ENCODE measurements at regions not wholly inside any gene's neighbourhood (a gene's known extent, or its start where the extent isn't known, plus 50 kb on each side); places are given as distances from the start of the nearest gene placed in this dataset.
"Not testable (repeated sequence)": the region's sequence is repeated elsewhere in the genome, so short reads cannot be mapped to it uniquely, and the experiment has no call there.

DNA sequence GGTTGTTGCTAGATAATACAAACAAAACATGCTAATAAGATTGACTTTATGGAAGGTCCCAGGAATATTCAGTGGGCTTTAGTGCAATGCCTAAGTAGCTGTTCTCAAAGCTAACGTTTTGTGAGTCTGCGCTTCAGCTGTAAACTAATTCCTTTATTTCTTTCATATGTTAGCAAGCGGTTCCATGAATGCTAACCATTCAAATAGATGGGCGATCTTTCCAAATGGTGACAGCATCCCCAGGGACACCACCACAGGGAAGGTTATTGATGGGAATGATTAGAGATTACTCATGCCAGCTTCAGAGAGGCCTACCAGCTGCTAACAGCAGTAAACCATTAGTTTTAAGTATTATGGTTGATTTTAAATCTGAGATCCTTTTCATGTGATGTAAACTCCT, 405.7 kb upstream of the MCTP2 start:
- no peak for DNase-seq (ENCODE audit: low read depth)

DNA sequence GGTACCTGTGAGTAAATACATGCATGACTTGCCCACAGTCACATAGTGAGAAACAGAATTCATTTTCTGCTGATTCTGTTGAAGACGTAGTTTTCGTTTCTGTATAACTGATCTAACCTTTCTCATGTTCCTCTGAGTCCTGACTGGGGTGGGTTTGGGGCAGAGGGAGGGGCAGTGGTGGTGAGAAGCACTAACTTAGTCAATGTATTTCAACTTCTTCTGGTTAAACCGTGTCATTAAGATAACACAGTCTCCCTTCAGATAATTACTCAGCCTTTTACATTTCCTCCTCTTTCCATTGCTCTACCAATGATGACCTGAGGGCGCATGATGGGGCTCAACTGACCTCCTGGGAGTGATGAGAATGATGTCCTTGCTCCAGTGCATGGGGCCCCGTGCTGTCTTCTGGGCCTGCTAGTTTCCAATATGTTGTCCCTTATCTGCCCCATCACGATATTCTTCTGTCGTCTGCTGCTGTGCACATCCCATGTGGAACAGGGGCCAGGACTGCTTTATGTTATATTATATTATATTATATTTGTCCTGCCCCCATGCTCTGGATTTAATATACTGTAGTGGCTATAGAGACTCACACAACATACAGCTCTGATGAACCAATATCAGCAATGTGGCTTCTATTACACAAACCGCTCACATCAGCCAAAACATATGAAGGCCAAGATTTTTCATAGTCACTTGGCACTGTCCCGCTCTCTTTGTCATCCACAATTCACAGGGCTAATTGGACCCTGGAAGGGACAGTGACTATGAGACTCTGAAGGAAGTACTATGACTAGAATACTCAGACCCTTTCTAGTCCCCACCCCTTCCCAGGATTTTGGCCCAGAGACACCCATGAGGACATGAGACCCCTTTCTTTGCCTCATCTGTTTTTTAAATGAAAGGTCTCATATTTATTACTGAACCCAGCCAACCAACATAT, 407.1 kb upstream of the MCTP2 start:
- no peak for DNase-seq (ENCODE audit: low read depth)

DNA sequence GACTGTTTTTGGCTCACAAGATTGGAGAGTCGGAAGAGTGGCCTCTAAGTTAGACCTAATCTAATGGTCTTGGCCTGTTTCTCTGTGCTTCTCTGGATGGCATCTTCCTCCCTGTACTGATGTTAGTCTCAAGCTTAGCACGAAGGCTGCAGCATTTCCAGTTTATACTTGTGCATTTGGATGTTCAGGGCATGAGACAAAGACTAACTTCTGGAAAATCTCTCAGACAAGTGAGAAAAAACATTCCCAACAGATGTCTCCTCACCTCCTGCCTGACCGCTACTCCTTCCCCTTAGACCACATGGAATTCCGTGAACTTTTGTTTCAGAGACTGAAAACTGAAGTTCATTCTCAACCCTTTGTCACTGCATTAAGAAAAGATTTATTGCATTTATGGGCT, 410.8 kb upstream of the MCTP2 start:
- DNase-seq (ENCODE audit: low read depth), result no peak

DNA sequence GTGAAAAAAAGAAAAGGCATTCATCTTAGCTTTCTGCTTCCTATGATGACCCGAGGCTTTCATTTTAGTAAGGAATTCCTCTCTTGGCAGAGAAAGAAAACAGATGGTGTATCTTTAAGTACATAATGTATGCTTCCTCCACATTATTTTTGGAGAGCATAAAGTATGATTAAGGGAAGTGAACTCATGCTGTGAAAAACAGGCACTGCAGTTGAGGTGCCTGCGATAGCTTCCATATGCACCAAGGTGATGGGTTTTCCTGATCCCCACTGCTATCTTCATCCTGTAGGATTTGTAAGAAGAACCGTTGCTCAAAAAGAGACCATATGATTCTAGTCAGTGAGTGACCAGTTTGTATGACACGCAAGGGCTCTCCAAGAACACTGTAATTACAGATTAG, 411.5 kb upstream of the MCTP2 start:
- DNase-seq (ENCODE audit: low read depth), result no peak

DNA sequence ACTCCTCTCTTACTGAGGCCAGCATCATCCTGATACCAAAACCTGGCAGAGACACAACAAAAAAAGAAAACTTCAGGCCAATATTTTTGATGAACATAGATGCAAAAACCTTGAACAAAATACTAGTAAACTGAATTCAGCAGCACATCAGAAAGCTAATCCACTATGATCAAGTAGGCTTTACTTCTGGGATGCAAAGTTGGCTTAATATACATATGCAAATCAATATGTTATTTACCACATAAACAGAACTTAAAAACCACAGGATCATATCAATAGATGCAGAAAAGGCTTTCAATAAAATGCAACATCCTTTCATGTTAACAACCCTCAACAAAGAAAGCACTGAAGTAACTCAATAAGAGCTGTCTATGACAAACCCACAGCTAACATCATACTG, 414.5 kb upstream of the MCTP2 start:
- DNase-seq (ENCODE audit: low read depth), result no peak

DNA sequence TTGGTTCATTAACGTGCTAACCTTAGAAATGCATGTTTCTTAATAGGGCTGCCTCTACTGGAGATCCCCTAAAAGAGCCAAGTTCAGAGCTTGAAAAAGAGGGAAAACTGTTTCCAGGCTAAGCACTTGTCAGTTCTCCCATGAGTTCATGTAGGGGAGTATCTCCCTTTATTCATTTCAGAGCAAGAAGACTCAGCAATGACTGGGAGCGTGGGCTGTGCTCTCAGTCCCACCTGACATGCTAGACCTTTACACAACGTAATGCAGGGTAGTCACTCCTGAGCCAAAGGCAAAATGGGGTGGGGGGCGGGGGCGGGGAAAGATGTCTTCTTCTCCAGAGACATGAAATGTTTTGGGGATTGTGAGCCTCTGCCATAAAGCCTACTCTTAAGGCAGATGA, 420.1 kb upstream of the MCTP2 start:
- DNase-seq (ENCODE audit: low read depth), result no peak

DNA sequence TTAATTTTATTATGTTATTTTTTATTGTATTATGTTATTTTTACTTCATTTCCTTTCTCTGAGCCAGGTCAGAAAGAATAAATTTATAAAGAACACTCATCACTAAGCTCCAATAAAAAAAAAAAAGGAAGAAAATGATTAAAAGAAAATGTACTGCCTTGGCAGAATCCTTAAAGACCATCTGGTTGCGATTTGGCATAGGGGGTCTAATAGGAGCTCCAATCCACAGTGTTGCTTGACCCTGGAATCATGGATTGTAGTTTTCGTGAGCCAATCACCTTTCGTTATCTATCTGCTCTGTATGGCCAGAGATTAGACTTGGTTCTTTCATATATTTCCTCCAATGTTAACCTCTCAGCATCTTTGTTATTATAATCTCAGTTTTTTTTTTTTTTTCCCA, 421.8 kb upstream of the MCTP2 start:
- DNase-seq (ENCODE audit: low read depth), result no peak

DNA sequence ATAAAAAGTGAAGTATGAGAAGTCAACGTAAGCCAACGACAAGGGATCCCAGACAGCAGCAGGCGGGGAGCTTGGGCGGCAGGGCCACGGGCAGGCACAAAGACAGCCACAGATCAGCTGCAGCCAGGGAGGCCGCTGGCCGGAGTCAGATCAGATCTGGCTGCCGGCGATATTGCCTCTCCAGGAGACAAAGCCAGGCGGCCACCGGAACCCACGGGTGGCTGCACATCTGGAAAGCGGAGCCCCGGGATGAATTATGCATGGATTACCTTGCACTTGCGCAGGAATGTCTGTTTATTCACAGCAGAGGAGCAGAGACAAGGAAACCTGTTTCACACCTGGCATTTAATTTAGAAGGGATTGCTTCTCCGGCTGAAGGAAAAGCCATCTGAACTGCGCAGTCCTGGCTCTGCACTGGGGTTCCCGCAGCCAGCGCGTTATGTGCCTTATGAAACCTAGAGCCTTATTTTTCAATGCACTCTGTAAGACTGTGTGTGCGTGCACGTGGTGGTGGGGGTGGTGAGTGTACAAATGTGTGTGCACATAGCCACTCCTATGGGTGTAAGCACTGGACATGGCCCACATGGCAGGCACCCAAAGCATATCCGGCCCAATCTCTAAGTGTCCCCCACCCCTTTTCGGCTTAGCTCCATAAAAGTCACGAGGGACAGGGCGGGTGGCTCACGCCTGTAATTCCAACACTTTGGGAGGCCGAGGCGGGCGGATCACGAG, 427.8 kb upstream of the MCTP2 start:
- no peak for DNase-seq (ENCODE audit: low read depth)

DNA sequence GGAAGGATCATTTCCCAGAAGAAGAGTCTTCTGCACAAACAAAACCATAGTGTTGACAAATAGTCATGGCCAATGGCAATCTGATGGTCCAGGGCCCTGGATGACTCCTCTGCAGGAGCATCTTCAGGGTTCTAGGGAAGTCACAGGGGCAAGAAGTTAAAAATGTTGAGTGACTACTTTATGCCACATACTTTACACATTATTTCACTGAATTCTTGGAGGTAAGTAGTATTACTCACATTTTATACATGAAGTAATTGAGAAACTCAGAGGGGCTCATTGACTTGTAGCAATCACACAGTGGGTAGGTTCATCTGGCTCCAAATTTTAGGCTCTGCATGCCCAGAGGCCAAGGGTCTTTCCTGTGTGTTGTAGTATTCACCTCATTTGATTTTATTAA, 430.2 kb upstream of the MCTP2 start:
- no peak for DNase-seq (ENCODE audit: low read depth)

DNA sequence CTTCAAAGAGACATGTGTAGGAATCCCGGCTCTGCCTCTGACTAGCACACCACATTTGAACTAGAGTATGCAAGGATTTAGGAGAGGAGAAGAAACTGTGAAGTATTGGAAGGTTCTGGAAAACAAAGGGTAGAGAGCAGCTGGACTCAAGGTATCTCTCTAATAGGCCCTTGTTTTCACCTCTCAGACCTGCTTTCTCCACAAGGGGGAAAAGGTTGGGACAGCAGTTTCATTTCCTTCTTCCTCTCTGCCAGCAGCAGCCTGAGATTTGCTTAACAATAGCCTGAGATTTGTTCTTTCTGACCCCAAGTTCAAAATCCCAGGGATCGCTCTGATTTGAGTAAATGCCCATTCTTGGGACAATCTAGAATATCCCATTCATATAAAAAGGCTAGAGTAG, 430.6 kb upstream of the MCTP2 start:
- DNase-seq (ENCODE audit: low read depth), result no peak

DNA sequence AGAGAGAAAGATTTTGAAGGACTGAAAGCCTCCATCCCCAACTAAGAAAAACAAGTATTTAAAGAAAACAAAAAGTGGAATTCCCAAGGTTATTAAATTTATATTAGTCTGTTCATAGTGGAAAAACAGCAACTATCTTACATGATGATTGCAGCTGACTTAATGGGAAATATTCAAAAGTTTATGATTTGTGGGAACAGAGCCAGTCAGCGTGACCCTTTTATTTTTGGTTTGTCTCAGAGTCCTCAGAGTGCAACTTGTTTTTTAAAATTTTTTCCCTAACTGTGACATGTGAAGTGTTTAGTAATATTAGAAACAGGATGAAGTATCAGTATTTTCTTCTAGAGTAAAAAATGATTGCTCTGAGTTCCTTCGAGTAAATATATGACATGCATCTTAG, 441.9 kb upstream of the MCTP2 start:
- no peak for DNase-seq (ENCODE audit: low read depth)

DNA sequence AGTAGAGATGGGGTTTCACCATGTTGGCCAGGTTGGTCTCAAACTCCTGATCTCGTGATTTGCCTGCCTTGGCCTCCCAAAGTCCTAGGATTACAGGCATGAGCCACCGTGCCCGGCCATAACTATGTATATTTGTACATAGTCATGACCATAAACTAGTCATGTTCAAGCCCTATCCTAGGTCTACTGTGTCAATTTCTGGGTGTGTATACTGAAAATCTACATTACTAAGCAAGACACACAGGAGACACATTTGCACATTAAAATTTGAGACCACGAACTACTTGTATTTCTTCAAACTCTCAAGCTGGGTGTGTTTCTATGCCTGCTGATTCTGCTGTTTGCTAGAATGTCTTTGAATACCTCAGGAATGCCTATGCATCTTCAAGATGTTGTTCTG, 451.3 kb upstream of the MCTP2 start:
- no peak for DNase-seq (ENCODE audit: low read depth)

DNA sequence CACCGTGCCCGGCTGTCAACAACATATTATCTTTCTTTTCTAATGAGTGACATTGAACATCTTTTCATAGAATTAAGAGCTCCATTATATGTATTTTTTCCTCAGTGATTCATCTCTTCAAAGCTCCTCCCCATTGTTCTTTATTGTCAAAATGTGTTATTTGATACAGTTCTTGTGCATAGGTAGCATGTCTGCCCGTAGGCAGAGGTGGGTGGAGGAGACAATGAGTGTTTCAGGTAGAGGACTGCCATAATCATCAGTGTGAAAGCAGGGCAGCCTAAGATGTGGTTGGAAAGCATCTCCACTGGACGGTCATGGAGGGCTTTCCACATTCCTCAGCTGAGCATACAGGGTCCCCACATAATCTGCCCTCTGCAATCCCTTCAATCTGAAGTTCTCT, 452.0 kb upstream of the MCTP2 start:
- DNase-seq (ENCODE audit: low read depth), result no peak

DNA sequence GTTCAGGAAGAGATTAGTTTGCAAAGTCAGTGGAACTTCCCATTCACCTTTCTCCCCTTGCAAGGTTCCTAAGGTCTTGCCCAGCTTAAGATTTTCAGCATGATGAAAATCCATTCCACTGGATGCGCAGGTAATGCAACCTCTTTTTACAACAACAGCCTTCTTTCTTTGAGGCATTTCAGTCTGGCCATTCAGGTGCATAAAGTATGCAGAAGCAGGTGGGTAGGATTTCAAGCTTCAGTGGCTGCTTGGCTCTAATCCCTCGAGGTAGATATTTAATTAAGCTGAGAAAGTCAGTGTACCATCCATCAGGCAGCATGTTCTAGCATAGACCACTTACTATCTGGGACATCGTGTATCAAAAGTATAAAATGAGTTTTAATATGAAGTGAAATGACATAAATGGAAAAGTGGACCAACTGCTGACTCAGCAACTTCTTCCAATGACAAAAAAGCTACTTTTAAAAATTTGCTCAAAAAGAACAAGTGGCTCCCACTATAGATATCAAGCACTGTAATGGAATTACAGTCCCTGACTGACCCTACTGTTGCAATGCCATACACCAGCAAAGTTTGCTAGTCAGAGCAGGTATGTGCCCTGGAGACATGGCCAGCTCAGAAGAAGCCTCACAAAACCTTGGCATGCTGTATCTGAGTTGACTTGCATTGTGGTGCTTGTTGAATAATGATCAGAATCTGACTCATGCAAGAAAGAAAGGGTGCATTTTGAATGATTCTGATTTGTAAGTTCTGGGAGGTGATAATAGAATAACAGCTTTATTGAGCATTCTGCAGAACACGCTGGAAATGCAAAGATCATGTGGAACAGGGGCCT, 459.9 kb upstream of the MCTP2 start:
- no peak for DNase-seq (ENCODE audit: low read depth)

DNA sequence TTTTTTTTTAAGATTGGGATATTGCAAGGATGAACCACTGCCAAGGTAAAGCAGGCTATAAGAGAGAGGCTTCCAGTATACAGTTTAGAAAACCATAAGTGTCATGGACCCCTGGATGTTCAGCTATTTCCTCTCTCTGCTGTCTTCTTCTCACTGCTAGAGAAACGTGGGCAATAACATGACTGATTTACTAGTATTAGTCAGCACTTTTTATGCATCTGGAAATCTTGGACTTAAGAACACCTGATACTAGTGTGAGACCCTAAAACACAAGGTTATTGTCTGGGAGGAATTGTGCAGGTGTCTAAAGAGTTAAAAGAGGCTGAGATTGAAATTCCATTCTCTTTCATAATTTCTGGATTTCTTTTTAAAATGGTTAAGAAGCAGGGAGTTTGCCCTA, 460.6 kb upstream of the MCTP2 start:
- DNase-seq (ENCODE audit: low read depth), result no peak

DNA sequence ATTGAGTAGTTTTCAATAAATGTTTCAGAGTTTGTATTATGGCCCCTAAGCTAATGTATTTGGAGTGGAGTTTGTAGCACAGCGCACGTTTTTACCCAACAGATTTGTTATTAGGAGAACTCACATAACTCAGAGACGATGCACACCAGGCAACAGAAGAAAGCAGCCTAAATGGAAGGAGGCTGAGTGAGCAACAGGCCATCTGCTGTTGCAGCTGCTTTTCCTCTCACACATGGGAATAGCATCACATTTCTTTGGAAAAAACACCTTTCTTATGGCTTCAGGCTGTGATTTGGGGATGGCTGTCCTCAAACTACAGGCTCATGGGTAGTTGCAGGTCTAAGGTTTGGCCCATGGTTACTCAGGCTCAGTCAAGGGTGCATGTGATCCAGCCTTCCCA, 469.3 kb upstream of the MCTP2 start:
- DNase-seq (ENCODE audit: low read depth), result no peak

DNA sequence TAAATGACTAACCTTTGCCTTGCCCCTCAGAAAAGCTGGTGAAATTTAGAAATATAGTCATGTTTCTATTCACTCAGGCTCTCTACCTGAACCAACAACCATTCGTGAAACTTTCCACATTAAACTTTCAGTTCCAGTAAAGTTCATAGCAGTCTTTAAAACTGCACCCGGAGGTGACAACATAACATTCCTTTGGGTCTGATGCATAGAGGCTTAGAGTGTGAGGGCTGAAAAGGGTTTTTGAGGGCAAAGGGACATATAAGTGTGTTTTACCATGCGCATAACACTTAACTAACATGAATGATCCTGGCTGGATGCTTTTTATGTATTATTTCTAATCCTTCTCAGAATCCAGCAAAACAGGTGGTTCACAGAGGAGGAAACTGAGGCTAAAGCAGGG, 471.7 kb upstream of the MCTP2 start:
- no peak for DNase-seq (ENCODE audit: low read depth)

DNA sequence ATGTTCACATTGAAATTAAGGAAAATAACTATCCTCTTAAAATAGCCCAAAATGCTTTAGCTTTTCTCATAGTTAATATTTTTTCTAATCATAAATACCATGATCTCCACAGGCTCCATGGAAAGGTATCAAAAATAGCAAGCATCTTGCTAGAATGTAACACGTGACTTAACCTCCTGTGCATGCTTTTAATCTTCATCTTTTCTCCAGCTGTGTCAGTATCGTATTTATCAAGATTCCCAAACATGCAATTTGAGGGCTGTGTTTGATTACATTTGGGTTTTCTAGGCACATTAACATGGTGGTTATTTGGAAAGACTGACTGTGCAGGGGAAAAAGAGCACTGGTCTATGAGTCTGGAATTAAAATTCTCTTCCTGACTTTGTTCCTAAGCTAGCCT, 472.5 kb upstream of the MCTP2 start:
- DNase-seq (ENCODE audit: low read depth), result no peak

DNA sequence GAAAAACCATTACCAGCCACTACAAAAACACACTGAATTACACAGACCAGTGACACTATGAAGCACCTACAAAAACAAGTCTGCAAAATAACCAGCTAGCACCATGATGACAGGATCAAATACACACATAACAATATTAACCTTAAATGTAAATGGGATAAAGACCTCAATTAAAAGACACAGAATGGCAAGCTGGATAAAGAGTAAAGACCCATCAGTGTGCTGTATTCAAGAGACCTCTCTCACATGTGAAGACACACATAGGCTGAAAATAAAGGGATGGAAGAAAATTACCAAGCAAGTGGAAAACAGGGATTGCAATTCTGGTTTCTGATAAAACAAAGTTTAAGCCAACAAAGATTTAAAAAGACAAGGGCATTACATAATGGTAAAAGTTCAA, 482.7 kb upstream of the MCTP2 start:
- DNase-seq (ENCODE audit: low read depth), result no peak

DNA sequence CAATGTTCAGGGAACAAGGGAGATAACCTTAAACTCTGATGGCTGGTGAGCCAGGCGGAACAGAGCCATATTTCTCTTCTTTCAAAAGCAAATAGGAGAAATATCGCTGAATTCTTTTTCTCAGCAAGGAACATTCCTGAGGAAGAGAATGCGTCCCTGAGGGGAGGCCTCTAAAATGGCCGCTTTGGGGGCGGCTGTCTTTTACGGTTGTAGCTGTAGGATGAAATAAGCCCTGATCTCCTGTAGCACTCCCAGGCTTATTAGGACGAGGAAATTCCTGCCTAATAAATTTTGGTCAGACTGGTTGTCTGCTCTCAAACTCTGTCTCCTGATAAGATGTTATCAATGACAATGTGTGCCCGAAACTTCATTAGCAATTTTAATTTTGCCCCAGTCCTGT, 496.4 kb upstream of the MCTP2 start:
- DNase-seq (ENCODE audit: low read depth), result not testable (repeated sequence)

DNA sequence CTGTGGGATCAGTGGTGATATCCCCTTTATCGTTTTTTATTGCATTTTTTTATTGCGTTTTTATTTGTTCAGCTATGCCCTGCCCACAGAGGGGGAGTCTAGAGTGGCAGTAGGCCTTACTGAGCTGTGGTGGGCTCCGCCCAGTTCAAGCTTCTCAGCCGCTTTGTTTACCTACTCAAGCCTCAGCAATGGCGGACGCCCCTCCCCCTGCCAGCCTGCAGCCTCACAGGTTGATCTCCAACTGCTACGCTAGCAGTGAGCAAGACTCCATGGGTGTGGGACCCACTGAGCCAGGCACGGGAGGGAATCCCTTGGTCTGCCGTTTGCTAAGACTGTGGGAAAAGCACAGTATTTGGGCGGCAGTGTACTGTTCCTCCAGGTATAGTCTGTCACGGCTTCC, 500.6 kb upstream of the MCTP2 start:
- no peak for DNase-seq (ENCODE audit: low read depth)

DNA sequence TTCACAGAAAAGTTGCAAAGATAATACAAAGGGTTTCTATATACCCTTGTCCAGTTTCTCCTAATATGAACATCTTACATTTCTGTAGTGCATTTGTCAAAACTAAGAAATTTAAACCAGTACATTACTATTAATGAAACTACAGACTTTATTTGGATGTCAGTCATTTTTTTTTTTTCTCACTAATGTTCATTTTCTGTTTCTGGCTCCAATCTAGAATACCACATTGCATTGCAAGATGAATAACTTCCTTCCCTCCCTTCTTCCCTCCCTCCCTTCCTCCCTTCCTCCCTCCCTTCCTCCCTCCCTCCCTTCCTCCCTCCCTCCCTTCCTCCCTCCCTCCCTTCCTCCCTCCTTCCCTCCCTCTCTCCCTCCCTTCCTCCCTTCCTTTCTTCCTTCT, 509.2 kb upstream of the MCTP2 start:
- DNase-seq (ENCODE audit: low read depth), result no peak

DNA sequence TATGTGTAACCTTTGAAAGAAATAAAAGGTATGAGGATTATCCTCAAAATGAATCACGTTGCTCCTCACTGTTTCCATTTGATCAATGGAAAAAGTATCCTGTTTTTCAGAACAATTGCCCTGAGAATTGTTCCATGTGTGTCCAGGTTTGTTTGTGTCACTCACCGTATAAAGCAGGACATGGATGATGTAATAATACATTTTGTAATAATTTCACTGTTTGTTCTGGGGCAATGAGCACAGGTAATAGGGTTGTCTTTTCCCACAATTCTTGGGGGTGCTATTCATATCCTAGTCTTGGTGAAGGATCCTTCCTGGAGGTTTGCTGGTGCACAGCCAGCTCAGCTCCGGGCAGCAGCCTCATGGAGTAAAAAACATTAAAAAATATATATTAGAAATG, 510.8 kb upstream of the MCTP2 start:
- DNase-seq (ENCODE audit: low read depth), result no peak

All from GM04504 (cell line).